Putamen (tissue), 1 donor: ENCODE measurements at regions not wholly inside any gene's neighbourhood (a gene's known extent, or its start where the extent isn't known, plus 50 kb on each side); places are given as distances from the start of the nearest gene placed in this dataset.
"Not testable (repeated sequence)": the region's sequence is repeated elsewhere in the genome, so short reads cannot be mapped to it uniquely, and the experiment has no call there.

ENCODE experiments used
- DNase-seq: peaks from one replicate; pipeline ENCODE4 v3.0.0-alpha.2; 2016; ENCODE audit warnings: low spot score

DNA sequence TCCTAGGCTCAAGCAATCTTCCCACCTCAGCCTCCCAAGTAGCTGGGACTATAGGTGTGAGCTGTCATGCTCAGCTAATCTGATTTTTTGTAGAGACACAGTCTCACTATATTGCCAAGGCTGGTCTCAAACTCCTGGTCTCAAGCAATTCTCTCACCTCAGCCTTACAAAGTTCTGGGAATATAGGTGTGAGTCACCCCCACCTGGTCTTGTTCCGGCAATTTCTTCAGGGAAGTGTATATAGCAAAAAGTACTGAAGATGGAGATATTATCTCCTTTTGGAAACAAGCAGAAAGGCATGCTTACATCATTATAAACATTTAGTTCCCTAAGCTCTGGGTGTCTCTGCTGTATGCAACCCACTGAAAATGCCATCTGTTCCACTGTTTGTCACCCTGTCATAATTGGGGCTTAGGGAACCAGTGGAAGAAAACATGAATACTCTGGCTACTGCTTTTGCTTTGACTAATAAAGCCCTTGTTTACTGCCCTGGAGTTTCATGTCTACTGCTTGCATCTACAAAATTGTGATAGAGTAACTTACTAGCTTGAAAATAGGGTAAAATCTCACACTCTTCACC is 940.2 kb downstream of the GALC start:
- no peak for DNase-seq

- DNase-seq, result no peak
These were observed 942.6 kb downstream of the GALC start for GRCh38 chr14:87050421-87050820.

DNA sequence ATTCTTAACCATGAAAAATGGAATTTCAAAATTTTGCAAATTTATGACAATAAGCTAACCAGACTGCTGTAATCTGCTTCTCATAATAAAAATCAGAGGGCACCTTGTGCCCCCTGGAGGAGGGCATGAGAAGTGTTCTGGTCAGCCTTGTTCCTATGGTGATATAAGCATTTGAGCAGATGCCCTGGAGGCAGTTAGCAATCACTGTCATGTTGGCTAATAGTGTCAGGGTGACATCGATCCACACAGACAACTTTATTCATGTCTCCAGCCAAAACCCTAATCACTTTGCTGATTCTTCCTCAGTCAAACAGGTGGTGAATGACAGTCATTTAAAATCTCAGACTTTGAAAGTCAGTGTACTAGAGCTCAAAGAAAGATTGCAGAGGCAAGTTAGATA is 943.0 kb downstream of the GALC start:
- no peak for DNase-seq

DNA sequence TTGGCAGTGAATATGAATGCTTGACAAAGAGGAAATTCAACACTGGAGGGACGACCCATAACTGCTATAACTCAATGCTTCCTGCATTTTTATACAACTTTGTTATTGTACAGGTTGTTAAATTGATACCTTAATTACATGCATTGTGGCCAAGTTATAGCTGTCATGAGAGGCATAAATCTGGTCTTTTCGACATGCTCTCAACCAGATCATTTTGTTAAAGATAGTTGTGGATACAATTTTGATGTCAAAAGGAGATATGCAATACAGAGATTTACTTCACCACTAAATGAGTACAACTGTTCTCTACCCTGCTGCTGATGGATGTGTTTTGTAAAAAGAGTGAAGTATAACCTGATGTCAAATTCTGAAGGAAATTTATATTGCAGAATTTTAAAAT is 946.0 kb downstream of the GALC start:
- DNase-seq, result no peak

GRCh38 chr14:87045956-87046355 is 947.0 kb downstream of the GALC start:
- no peak for DNase-seq

GRCh38 chr14:87045246-87045645 is 947.7 kb downstream of the GALC start:
- no peak for DNase-seq

- no peak for DNase-seq
These were observed 948.2 kb downstream of the GALC start for GRCh38 chr14:87044807-87045206.

DNA sequence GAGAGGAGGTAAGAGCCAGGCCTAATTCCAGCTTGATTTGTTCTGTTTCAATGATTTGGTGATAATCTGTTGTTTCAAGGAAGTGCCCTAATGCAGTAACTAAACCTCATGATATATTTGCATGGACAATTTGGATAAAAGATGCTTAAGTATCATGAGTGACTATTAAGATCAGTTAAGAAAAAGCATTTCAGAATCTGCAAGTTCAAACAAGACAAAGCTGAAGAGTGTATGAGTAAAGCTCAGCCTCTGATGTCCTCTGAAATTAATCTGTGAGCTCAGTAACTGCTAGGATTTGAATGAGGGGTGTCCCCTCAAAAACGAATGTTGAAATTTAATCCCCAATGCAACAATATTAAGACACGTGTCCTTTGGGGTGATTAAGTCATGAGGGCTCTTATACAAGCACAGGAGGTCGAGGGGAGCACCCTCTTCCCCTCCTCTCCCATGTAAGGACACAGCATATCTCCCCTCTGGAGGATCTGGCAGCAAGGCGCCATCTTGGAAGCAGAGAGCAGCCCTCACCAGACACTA is 949.2 kb downstream of the GALC start:
- no peak for DNase-seq

GRCh38 chr14:87042354-87042753 is 950.6 kb downstream of the GALC start:
- DNase-seq, result no peak

- DNase-seq, result no peak
These were observed 951.5 kb downstream of the GALC start for GRCh38 chr14:87041290-87042020.

GRCh38 chr14:87034680-87035079 is 958.3 kb downstream of the GALC start:
- DNase-seq, result no peak

DNA sequence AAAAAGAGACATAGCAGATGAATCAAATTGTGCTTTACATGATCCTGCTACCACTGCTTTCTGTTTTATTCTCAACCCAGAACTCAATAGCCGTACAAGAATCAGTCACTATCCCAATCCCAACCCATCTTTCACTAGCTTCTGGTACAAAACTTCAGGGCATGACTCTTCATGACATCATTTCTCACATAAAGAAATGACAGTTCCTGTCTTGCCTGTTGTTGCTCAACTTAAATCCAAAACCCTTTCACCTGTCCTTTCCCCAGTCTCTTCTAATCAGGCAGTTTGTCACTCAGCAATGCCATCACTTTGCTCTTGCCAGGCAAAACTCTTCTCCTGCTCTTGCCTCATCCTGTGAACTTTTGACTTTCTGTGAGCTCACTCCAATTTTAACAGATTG is 962.8 kb downstream of the GALC start:
- DNase-seq, result no peak

DNA sequence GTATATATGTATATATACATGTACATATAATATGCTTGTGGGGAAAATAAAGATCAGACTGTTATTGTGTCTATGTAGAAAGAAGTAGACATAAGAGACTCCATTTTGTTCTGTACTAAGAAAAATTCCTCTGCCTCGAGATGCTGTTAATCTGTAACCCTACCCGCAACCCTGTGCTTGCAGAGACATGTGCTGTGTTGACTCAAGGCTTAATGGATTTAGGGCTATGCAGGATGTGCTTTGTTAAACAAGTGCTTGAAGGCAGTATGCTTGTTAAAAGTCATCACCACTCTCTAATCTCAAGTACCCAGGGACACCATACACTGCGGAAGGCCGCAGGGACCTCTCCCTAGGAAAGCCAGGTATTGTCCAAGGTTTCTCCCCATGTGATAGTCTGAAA is 972.9 kb downstream of the GALC start:
- not testable (repeated sequence) for DNase-seq

DNA sequence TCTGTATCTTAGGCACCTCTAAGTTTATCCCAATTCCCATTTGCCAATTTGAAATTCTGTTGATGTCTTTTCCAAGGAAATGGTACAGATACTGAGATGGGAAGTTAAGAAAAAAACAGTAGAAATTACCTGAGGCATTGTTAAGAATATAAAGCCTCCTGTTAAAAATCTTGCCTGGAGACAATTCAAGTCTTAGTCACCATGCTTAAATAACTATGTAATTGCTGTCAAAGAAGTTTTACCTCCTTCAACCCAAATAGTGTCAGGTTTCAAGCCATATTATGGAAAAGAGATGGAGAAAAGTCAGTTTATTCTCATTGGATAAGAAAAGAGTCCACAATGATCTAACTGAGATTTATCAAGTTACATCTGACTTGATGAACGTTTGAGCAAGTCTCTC is 974.7 kb downstream of the GALC start:
- no peak for DNase-seq

DNA sequence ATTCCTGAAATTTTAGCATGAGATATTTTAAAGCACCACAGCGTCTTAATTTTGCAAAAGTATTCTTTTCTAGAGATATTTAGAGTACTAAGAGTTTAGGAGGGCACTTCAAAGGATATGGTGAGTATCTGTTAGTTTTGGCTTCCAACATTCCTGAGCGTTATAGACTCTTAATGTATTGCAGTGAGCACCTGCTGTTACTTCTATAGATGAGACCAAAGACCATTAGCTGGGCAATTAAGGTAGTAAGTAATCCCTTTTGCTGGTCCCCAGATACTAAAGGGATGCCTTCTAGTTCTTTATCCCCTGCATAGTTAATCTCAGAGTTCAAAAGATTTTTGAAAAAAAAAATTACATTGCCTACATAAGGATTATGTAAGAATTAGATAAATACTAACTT is 975.6 kb downstream of the GALC start:
- DNase-seq, result no peak

- no peak for DNase-seq
These were observed 978.1 kb downstream of the GALC start for GRCh38 chr14:87014856-87015255.

DNA sequence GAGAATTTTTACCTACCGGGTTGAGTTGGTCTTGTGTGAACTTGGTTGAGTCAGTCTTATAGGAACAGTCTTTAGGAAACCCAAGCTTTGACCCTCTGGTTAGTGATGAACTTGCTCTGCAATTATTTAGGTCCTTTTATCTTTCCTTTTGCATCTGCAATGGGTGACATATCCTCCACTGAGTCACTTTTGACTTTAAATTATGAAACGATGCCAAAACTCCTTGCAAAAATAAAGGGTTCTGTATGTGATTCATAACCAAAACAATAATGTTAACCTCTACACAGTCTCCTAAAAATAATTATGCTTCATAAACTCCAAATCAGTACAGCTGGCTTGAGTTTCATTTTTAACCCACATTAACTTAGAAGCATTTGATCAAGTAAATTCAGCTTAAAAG is 979.4 kb downstream of the GALC start:
- no peak for DNase-seq

- DNase-seq, result no peak
These were observed 984.0 kb downstream of the GALC start for GRCh38 chr14:87008965-87009364.

DNA sequence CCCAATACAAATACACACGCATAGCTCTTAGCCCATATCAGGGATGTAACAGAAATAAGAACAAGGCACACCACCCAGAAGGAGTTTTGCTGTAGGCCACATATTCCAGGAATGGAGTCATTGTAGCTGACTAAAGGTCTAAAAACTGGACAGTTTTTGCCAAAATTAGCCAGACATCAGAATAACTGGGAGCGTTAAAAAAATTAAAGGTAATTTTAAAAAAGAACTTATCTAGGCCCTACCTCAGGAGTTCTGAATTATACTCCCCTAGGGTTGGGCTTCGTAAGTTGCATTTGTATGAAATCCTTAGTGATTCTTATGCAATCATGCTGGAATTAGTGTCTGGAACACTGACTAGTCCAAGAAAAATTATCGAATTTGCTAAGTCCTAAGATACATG is 987.7 kb downstream of the GALC start:
- DNase-seq, result no peak

- DNase-seq, result no peak
These were observed 990.2 kb downstream of the GALC start for GRCh38 chr14:87002776-87003175.

DNA sequence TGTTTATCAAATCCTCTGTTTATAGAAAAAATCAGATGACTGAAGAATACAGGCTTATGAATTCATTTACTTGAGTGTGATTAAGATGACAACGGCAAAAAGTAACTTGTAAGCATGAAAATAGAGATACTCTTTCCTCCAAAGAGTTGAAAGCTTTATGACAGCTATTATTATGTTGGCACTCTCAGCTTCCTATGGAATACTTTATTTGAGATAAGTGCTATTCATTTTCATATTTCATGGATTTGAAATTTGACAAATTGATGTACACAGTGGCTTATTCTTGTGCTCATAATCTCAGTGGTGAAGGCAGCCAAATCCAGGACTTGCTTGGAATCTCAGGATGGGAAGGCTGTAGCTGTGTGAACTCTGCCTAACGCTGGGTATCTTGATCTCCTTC is 991.6 kb downstream of the GALC start:
- no peak for DNase-seq

- no peak for DNase-seq
These were observed 992.9 kb downstream of the GALC start for GRCh38 chr14:87000081-87000480.

DNA sequence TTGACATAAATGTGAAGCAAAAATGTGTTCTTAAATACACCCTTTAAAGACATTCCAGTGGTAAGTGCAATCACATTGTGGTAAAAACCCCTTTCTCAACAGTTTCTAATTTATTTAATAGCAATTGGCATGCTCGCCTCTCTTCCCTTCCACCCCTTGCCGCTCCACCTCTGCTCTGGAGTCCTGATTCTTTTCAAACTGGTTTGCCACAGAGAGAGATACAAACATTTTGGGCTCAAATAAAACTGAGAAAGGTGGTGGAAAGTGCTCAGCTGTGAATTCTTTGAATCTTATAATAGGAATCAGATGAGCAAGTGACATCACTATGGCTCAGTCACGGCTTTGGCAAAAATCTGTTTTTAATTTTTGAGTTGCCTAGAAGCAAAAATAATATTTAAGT is 993.9 kb downstream of the GALC start:
- no peak for DNase-seq

GRCh38 chr14:86997271-86997670 is 995.7 kb downstream of the GALC start:
- no peak for DNase-seq
